ENCODE measurements at regions not wholly inside any gene's neighbourhood (a gene's known extent, or its start where the extent isn't known, plus 50 kb on each side); places are given as distances from the start of the nearest gene placed in this dataset.

- TF ChIP-seq CTCF (IDR thresholded peaks at IDR 0.05) (no peak; the same call in 1 of the 2 replicates), GABPA (IDR thresholded peaks at IDR 0.05; ENCODE audit: low read depth) (no peak), GATA2 (CRISPR knock-in tag; IDR thresholded peaks at IDR 0.05) (no peak), CHD2 (IDR thresholded peaks at IDR 0.05; ENCODE audit: low read length, partially characterized antibody) (no peak), RAD21 (IDR thresholded peaks at IDR 0.05; ENCODE audit: low read length) (no peak)
Measured at GRCh38 chr10:110446954-110447608, 50.6 kb upstream of the DUSP5 start.
